GM12878 (cell line): ENCODE measurements at regions not wholly inside any gene's neighbourhood (a gene's known extent, or its start where the extent isn't known, plus 50 kb on each side); places are given as distances from the start of the nearest gene placed in this dataset.

ENCODE experiments used
- ATAC-seq: fragments of 200-7000 bp; cut with Tn5 transposase; 3 replicates; pipeline ENCODE4 v1.9.1; 2020; ENCODE audit warnings: mild to moderate bottlenecking, moderate library complexity
- BruUV-seq: library from RNA; stranded (reverse); fragments of 400-500 nt; replicated peaks from 2 replicates; lab custom pipeline; 2021; lab: Mats Ljungman, UMichigan
- CTCF ChIA-PET: fragments of 300-600 bp; sonication (Branson Sonifier 250); formaldehyde crosslinking; extraction: SDS; loops from one replicate; lab custom pipeline; 2021; ENCODE audit warnings: inconsistent platforms; lab: Yijun Ruan, JAX
- POLR2A ChIA-PET: fragments of 350-600 bp; formaldehyde crosslinking; extraction: SDS; loops from one replicate; lab custom pipeline; 2021; ENCODE audit warnings: inconsistent platforms; lab: Charles Lee
- RAD21 ChIA-PET: fragments of 300-600 bp; sonication (Branson Sonifier 250); formaldehyde crosslinking; loops from one replicate; lab custom pipeline; 2023; ENCODE audit warnings: antibody characterized with exemption; ENCODE audit not compliant: unreplicated experiment; lab: Charles Lee
- SMC1A ChIA-PET: fragments of 300-600 bp; sonication (Branson Sonifier 250); formaldehyde crosslinking; loops from one replicate; lab custom pipeline; 2023; ENCODE audit not compliant: unreplicated experiment, uncharacterized antibody; lab: Charles Lee
- DNase-seq: peaks from one replicate; pipeline ENCODE4 v3.0.0-alpha.2; 2011; ENCODE audit warnings: low read depth, low spot score
- FAIRE-seq: peaks from 3 replicates; lab custom pipeline; 2011; peaks lifted over from hg19 to GRCh38; lab: Jason Lieb, UNC
- H2AFZ ChIP-seq: 2 replicates; pipeline ENCODE4 v1.6.0; 2011; ENCODE audit warnings: low read depth, low read length, control low read depth; ENCODE audit not compliant: control insufficient read depth
- H3K27ac ChIP-seq: 2 replicates; pipeline ENCODE4 v1.5.1; 2011; ENCODE audit warnings: control low read depth; ENCODE audit not compliant: control insufficient read depth, insufficient read depth
- H3K27me3 ChIP-seq, 2 experiments: replicated peaks in 1 of 2; 2 replicates each; pipeline versions ENCODE4 v1.6.0 to v1.6.1; 2011; ENCODE audit warnings: low read length in 1 of 2; ENCODE audit not compliant: control insufficient read depth in 2 of 2, insufficient read depth in 2 of 2
- H3K36me3 ChIP-seq, 2 experiments: 2 replicates each; pipeline ENCODE4 v1.5.1; 2011; ENCODE audit warnings: low read length in 1 of 2; ENCODE audit not compliant: control insufficient read depth in 2 of 2, insufficient read depth in 2 of 2
- H3K4me1 ChIP-seq: 2 replicates; pipeline ENCODE4 v1.6.1; 2011; ENCODE audit warnings: mild to moderate bottlenecking, low read length, moderate library complexity, mixed read lengths; ENCODE audit not compliant: control insufficient read depth, insufficient read depth
- H3K4me2 ChIP-seq: 2 replicates; pipeline ENCODE4 v1.6.0; 2011; ENCODE audit warnings: control low read depth; ENCODE audit not compliant: control insufficient read depth, insufficient read depth
- H3K4me3 ChIP-seq: fragments of 200-600 bp; sonication (generic); 2 replicates; pipeline ENCODE4 v1.5.1; 2016
- H3K79me2 ChIP-seq: 2 replicates; pipeline ENCODE4 v1.6.0; 2011; ENCODE audit warnings: low read length; ENCODE audit not compliant: control insufficient read depth, insufficient read depth
- H3K9ac ChIP-seq: 2 replicates; pipeline ENCODE4 v1.8.0; 2011; ENCODE audit warnings: low read length, control low read depth, mixed read lengths; ENCODE audit not compliant: control insufficient read depth, insufficient read depth
- H3K9me3 ChIP-seq: replicated peaks from 3 replicates; pipeline ENCODE4 v1.5.1; 2011; ENCODE audit warnings: mild to moderate bottlenecking, low read length; ENCODE audit not compliant: control insufficient read depth, insufficient read depth
- H4K20me1 ChIP-seq: 2 replicates; pipeline ENCODE4 v1.6.0; 2011; ENCODE audit not compliant: control insufficient read depth, insufficient read depth
- BMI1 ChIP-seq: fragments of 450-650 bp; IDR thresholded peaks from 2 replicates; pipeline ENCODE4 v1.6.1; 2016; ENCODE audit warnings: mild to moderate bottlenecking, moderate library complexity, borderline replicate concordance
- CREB1 ChIP-seq: IDR thresholded peaks from 2 replicates; pipeline ENCODE4 v1.6.1; 2012; ENCODE audit warnings: low read depth, mild to moderate bottlenecking, inconsistent platforms
- EP300 ChIP-seq, 2 experiments: fragments of 150-350 bp in 1 of 2; IDR thresholded peaks; 2 replicates each; pipeline ENCODE4 v1.6.1; 2011 to 2012; ENCODE audit warnings: low read depth in 2 of 2, low read length in 2 of 2, borderline replicate concordance in 1 of 2, improper control_type of control experiment in 1 of 2, inconsistent platforms in 1 of 2; ENCODE audit not compliant: control insufficient read depth in 1 of 2
- HDGF ChIP-seq: fragments of 450-650 bp; IDR thresholded peaks from 2 replicates; pipeline ENCODE4 v1.6.1; 2016; ENCODE audit warnings: antibody characterized with exemption
- JUND ChIP-seq: IDR thresholded peaks from 2 replicates; pipeline ENCODE4 v1.6.1; 2012; ENCODE audit warnings: low read depth, mild to moderate bottlenecking, low read length, improper control_type of control experiment, moderate library complexity
- KDM1A ChIP-seq: fragments of 200-600 bp; sonication (generic); IDR thresholded peaks from 2 replicates; pipeline ENCODE4 v1.6.1; 2016; ENCODE audit warnings: borderline replicate concordance
- NFXL1 ChIP-seq: fragments of 450-650 bp; IDR thresholded peaks from 2 replicates; pipeline ENCODE4 v1.6.1; 2017; ENCODE audit warnings: antibody characterized with exemption, mild to moderate bottlenecking, borderline replicate concordance
- NFYA ChIP-seq: IDR thresholded peaks from 2 replicates; pipeline ENCODE4 v1.6.1; 2011; ENCODE audit warnings: low read depth, mild to moderate bottlenecking, low read length, improper control_type of control experiment, borderline replicate concordance
- PML ChIP-seq: IDR thresholded peaks from 2 replicates; pipeline ENCODE4 v1.6.1; 2012; ENCODE audit warnings: low read length, inconsistent platforms
- REST ChIP-seq: IDR thresholded peaks from 2 replicates; pipeline ENCODE4 v1.6.1; 2012; ENCODE audit warnings: mild to moderate bottlenecking, low read depth, low read length
- SMC3 ChIP-seq: IDR thresholded peaks from 2 replicates; pipeline ENCODE4 v1.6.1; 2011; ENCODE audit warnings: low read length, improper control_type of control experiment, borderline replicate concordance
- SUPT20H ChIP-seq: IDR thresholded peaks from 2 replicates; pipeline ENCODE4 v1.6.1; 2011; ENCODE audit warnings: low read depth, mild to moderate bottlenecking, low read length, moderate library complexity, borderline replicate concordance; ENCODE audit not compliant: control insufficient read depth
- TCF12 ChIP-seq: IDR thresholded peaks from 2 replicates; pipeline ENCODE4 v1.6.1; 2011; ENCODE audit warnings: low read depth, mild to moderate bottlenecking, low read length
- ZNF622 ChIP-seq: fragments of 450-650 bp; IDR thresholded peaks from 2 replicates; pipeline ENCODE4 v1.6.1; 2017; ENCODE audit warnings: mild to moderate bottlenecking, inconsistent platforms
- WGBS: methylation state at CpG from one replicate; pipeline ENCODE4 v1.1.6; 2016; ENCODE audit warnings: low lambda C conversion rate; ENCODE audit not compliant: insufficient replicate concordance, insufficient coverage; ENCODE audit errors: missing lambda C conversion rate; 5-methylcytosine and 5-hydroxymethylcytosine counted together
- in situ Hi-C: fragments of 300-500 bp; cut with MboI; formaldehyde crosslinking; loops from 9 replicates; pipeline ENCODE4 v1.14.3; 2018; ENCODE audit warnings: mixed read lengths
- intact Hi-C: fragments of 100-400 bp; cut with micrococcal nuclease; formaldehyde crosslinking; loops from one replicate; pipeline ENCODE4 v1.14.2; 2022; ENCODE audit not compliant: unreplicated experiment
- TF ChIP-seq, protein P1 (sequence below): fragments of 450-650 bp; IDR thresholded peaks from 2 replicates; pipeline ENCODE4 v1.6.1; 2018; ENCODE audit warnings: mild to moderate bottlenecking, low read depth, moderate library complexity; ENCODE audit not compliant: partially characterized antibody
- TF ChIP-seq, protein P2 (sequence below): fragments of 450-650 bp; IDR thresholded peaks from 2 replicates; pipeline ENCODE4 v1.6.1; 2016; ENCODE audit warnings: mild to moderate bottlenecking
- TF ChIP-seq, protein P3 (sequence below): fragments of 450-650 bp; IDR thresholded peaks from 2 replicates; pipeline ENCODE4 v1.6.1; 2017; ENCODE audit warnings: low read depth, mild to moderate bottlenecking, moderate library complexity

DNA sequence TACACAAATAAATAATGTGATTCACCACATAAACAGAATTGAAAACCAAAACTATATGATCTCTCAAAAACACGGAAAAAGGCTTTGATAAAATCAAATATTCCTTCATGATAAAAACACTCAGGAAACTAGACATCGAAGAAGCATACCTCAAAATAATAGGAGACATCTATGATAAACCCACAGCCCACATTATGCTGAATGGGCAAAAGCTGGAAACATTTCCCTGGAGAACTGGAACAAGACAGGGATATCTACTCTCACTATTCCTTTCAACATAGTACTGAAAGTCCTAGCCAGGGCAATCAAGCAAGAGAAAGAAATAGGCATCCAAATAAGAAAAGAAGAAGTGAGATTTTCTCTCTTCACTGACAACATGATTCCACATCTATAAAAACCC lies 371.5 kb upstream of the ATXN7L3B start:
- no peaks in the 10 kb centered on the region for H3K4me1 ChIP-seq
- no peak overlapping the region for H2AFZ ChIP-seq
- H3K9me3 ChIP-seq = no peaks in the 10 kb centered on the region
- H3K27me3 ChIP-seq = no peaks in the 10 kb centered on the region
- ChIA-PET RAD21 (no interaction called here), POLR2A (no interaction called here), SMC1A (no interaction called here), CTCF (interaction anchor here (1.6 kb wide), 1 partner anchor 16 kb away, joined by 3 read pairs; no protein-coding TSS in a partner anchor)
- no TSS peak for BruUV-seq
- DNase-seq (no peak), FAIRE-seq (no peak), ATAC-seq (no peak)
- H3K4me3 ChIP-seq = no peak overlapping the region
- no peaks in the 10 kb centered on the region for H4K20me1 ChIP-seq
- H3K36me3 ChIP-seq = no peaks in the 10 kb centered on the region
- no peaks in the 10 kb centered on the region for H3K79me2 ChIP-seq
- WGBS = 19% methylated on average over 2 of the region's 2 CpGs
- intact Hi-C loops (no loop called here), in situ Hi-C loops (no loop called here)
- no peak overlapping the region for H3K9ac ChIP-seq
- TF ChIP-seq SMC3 (no peak), KDM1A (no peak), HDGF (no peak), REST (no peak), EP300 (IDR thresholded peaks at IDR 0.05; ENCODE audit: borderline replicate concordance in 1 of 2, control insufficient read depth in 1 of 2, low read depth in 2 of 2, low read length in 2 of 2) (no peak), PML (no peak), ZNF622 (no peak), JUND (no peak), CREB1 (no peak), BMI1 (no peak), NFXL1 (no peak), NFYA (no peak), TCF12 (no peak), SUPT20H (no peak)
- TF ChIP-seq, protein P1, sequence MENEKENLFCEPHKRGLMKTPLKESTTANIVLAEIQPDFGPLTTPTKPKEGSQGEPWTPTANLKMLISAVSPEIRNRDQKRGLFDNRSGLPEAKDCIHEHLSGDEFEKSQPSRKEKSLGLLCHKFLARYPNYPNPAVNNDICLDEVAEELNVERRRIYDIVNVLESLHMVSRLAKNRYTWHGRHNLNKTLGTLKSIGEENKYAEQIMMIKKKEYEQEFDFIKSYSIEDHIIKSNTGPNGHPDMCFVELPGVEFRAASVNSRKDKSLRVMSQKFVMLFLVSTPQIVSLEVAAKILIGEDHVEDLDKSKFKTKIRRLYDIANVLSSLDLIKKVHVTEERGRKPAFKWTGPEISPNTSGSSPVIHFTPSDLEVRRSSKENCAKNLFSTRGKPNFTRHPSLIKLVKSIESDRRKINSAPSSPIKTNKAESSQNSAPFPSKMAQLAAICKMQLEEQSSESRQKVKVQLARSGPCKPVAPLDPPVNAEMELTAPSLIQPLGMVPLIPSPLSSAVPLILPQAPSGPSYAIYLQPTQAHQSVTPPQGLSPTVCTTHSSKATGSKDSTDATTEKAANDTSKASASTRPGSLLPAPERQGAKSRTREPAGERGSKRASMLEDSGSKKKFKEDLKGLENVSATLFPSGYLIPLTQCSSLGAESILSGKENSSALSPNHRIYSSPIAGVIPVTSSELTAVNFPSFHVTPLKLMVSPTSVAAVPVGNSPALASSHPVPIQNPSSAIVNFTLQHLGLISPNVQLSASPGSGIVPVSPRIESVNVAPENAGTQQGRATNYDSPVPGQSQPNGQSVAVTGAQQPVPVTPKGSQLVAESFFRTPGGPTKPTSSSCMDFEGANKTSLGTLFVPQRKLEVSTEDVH = no peak
- TF ChIP-seq, protein P2, sequence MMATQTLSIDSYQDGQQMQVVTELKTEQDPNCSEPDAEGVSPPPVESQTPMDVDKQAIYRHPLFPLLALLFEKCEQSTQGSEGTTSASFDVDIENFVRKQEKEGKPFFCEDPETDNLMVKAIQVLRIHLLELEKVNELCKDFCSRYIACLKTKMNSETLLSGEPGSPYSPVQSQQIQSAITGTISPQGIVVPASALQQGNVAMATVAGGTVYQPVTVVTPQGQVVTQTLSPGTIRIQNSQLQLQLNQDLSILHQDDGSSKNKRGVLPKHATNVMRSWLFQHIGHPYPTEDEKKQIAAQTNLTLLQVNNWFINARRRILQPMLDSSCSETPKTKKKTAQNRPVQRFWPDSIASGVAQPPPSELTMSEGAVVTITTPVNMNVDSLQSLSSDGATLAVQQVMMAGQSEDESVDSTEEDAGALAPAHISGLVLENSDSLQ = no peak
- TF ChIP-seq, protein P3, sequence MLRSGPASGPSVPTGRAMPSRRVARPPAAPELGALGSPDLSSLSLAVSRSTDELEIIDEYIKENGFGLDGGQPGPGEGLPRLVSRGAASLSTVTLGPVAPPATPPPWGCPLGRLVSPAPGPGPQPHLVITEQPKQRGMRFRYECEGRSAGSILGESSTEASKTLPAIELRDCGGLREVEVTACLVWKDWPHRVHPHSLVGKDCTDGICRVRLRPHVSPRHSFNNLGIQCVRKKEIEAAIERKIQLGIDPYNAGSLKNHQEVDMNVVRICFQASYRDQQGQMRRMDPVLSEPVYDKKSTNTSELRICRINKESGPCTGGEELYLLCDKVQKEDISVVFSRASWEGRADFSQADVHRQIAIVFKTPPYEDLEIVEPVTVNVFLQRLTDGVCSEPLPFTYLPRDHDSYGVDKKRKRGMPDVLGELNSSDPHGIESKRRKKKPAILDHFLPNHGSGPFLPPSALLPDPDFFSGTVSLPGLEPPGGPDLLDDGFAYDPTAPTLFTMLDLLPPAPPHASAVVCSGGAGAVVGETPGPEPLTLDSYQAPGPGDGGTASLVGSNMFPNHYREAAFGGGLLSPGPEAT = no peak
- no peak overlapping the region for H3K4me2 ChIP-seq
- H3K27ac ChIP-seq = no peak overlapping the region
